ENCODE measurements at regions not wholly inside any gene's neighbourhood (a gene's known extent, or its start where the extent isn't known, plus 50 kb on each side); places are given as distances from the start of the nearest gene placed in this dataset.

GRCh38 chr11:69558519-69558941, 77.1 kb downstream of the LINC01488 start:
- Histone ChIP-seq H3K27ac (no peak overlapping the region), H3K4me3 (no peak overlapping the region), H3K4me1 (no peaks in the 10 kb centered on the region), H3K9me3 (no peaks in the 10 kb centered on the region), H3K4me2 (no peak overlapping the region)
- no peak for DNase-seq (ENCODE audit: low read depth in 1 of 2, low spot score in 1 of 2)
- TF ChIP-seq PHF8 (IDR thresholded peaks at IDR 0.05; ENCODE audit: borderline replicate concordance, low read depth): no peak
- ChIA-PET CTCF (no interaction called here), POLR2A (no interaction called here)
- no peak for ATAC-seq
- 78% methylated on average over 12 of the region's 12 CpGs for WGBS (ENCODE audit: missing lambda C conversion rate)
- no peak for FAIRE-seq

GRCh38 chr11:69559181-69559580, 77.7 kb downstream of the LINC01488 start:
- H3K4me3 ChIP-seq: no peak overlapping the region
- no peak overlapping the region for H3K4me2 ChIP-seq
- H3K9me3 ChIP-seq: no peaks in the 10 kb centered on the region
- ChIA-PET CTCF (no interaction called here), POLR2A (no interaction called here)
- no peak for FAIRE-seq
- no peak overlapping the region for H3K27ac ChIP-seq
- WGBS (ENCODE audit: missing lambda C conversion rate): 70% methylated on average over 5 of the region's 5 CpGs
- no peak for ATAC-seq
- no peak for DNase-seq (ENCODE audit: low read depth in 1 of 2, low spot score in 1 of 2)
- no peak for TF ChIP-seq FOSL2 (IDR thresholded peaks at IDR 0.05)
- no peak for TF ChIP-seq FOSL2 (CRISPR knock-in tag; IDR thresholded peaks at IDR 0.05)
- TF ChIP-seq ZNF302 (CRISPR knock-in tag; IDR thresholded peaks at IDR 0.05): no peak
- no peak for TF ChIP-seq CTCF (IDR thresholded peaks at IDR 0.05)
- no peak for TF ChIP-seq RAD21 (conservative IDR thresholded peaks at IDR 0.05 in 1 of 2, IDR thresholded peaks at IDR 0.05 in 1 of 2)
- no peak for TF ChIP-seq KDM5A (IDR thresholded peaks at IDR 0.05)
- no peak for TF ChIP-seq RFX5 (IDR thresholded peaks at IDR 0.05)
- TF ChIP-seq FOXS1 (CRISPR knock-in tag; IDR thresholded peaks at IDR 0.05): no peak
- TF ChIP-seq PHF8 (IDR thresholded peaks at IDR 0.05; ENCODE audit: borderline replicate concordance, low read depth): no peak
- no peak for TF ChIP-seq CHD4 (IDR thresholded peaks at IDR 0.05; ENCODE audit: borderline replicate concordance)
- no peak for TF ChIP-seq KDM1A (IDR thresholded peaks at IDR 0.05; ENCODE audit: low read depth)
- no peak for TF ChIP-seq ATOH8 (CRISPR knock-in tag; IDR thresholded peaks at IDR 0.05; ENCODE audit: low read depth)
- TF ChIP-seq BHLHE40 (IDR thresholded peaks at IDR 0.05; ENCODE audit: low read depth, low read length): no peak
- no peak for TF ChIP-seq RNF2 (IDR thresholded peaks at IDR 0.05; ENCODE audit: borderline replicate concordance, low read depth)
- TF ChIP-seq FOSB (CRISPR knock-in tag; IDR thresholded peaks at IDR 0.05): no peak
- TF ChIP-seq EHMT2 (IDR thresholded peaks at IDR 0.05; ENCODE audit: low read depth): no peak
- no peak for TF ChIP-seq PBX3 (IDR thresholded peaks at IDR 0.05)
- no peak for TF ChIP-seq CEBPB (IDR thresholded peaks at IDR 0.05)
- no peak for TF ChIP-seq HMGXB4 (CRISPR knock-in tag; IDR thresholded peaks at IDR 0.05; ENCODE audit: borderline replicate concordance)
- TF ChIP-seq HOXA7 (CRISPR knock-in tag; IDR thresholded peaks at IDR 0.05): no peak
- TF ChIP-seq ZSCAN20 (CRISPR knock-in tag; IDR thresholded peaks at IDR 0.05): no peak
- no peaks in the 10 kb centered on the region for H3K4me1 ChIP-seq
